Stomach (tissue), 8 donors: ENCODE measurements at regions not wholly inside any gene's neighbourhood (a gene's known extent, or its start where the extent isn't known, plus 50 kb on each side); places are given as distances from the start of the nearest gene placed in this dataset.

ENCODE experiments used
- DNase-seq, 2 donors: peaks; one replicate each; pipeline versions ENCODE4 v3.0.0 to v3.0.0-alpha.2; 2013 to 2019
- H3K27ac ChIP-seq, 5 donors: fragments of 200-600 bp in 4 of 5; sonication (generic) in 4 of 5; one replicate each; pipeline ENCODE4 v1.5.1; 2013 to 2019; ENCODE audit warnings: mild to moderate bottlenecking in 1 of 5, moderate library complexity in 1 of 5
- H3K27me3 ChIP-seq, 3 donors: fragments of 200-600 bp; sonication (generic); one replicate each; pipeline ENCODE4 v1.5.1; 2017 to 2019; ENCODE audit warnings: mixed run types in 1 of 3
- H3K36me3 ChIP-seq, 4 donors: fragments of 200-600 bp; sonication (generic); 1 replicate in 3 of 4; 2 replicates in 1 of 4; pipeline ENCODE4 v1.5.1; 2016 to 2019
- H3K4me1 ChIP-seq, 4 donors: fragments of 200-600 bp; sonication (generic); one replicate each; pipeline ENCODE4 v1.5.1; 2016 to 2019
- H3K4me3 ChIP-seq, 4 donors: fragments of 200-600 bp; sonication (generic) in 3 of 4; one replicate each; pipeline ENCODE4 v1.5.1; 2016 to 2019; ENCODE audit warnings: mild to moderate bottlenecking in 1 of 4
- H3K9me3 ChIP-seq, 4 donors: fragments of 200-600 bp; sonication (generic); one replicate each; pipeline ENCODE4 v1.5.1; 2016 to 2019
- CTCF ChIP-seq, 7 experiments: fragments of 450-650 bp in 4 of 7; fragments of 200-600 bp in 3 of 7; sonication (generic) in 3 of 7; IDR thresholded peaks; one replicate each; pipeline ENCODE4 v1.5.1; 2016 to 2019; ENCODE audit warnings: antibody characterized with exemption in 7 of 7, control low read depth in 2 of 7, mild to moderate bottlenecking in 1 of 7
- EP300 ChIP-seq: sonication (generic); formaldehyde crosslinking; IDR thresholded peaks from one replicate; pipeline ENCODE4 v1.6.1; 2017; ENCODE audit warnings: antibody characterized with exemption
- POLR2A ChIP-seq, 4 donors: fragments of 450-650 bp; IDR thresholded peaks; one replicate each; pipeline ENCODE4 v1.6.1; 2016; ENCODE audit warnings: antibody characterized with exemption in 4 of 4, control low read depth in 2 of 4, mild to moderate bottlenecking in 1 of 4, moderate library complexity in 1 of 4
- POLR2AphosphoS5 ChIP-seq, 3 donors: sonication (generic); formaldehyde crosslinking; IDR thresholded peaks; one replicate each; pipeline ENCODE4 v1.6.1; 2016; ENCODE audit warnings: antibody characterized with exemption in 3 of 3
- WGBS, 5 donors: extraction: QIAGEN DNeasy Blood & Tissue Kit in 3 of 5; methylation state at CpG; one replicate each; pipeline versions ENCODE4 v1.1.5 to v1.1.7; 2013 to 2018; 5-methylcytosine and 5-hydroxymethylcytosine counted together
- intact Hi-C: fragments of 100-400 bp; cut with DNase I; formaldehyde crosslinking; loops from one replicate; pipeline ENCODE4 v1.15.1; 2023; ENCODE audit warnings: low total_unique reads
- donor health status: healthy with polysubstance abuse.
- donor health status: Bipolar disorder and iron deficiency.
- donor health status: healthy.

GRCh38 chr4:181877329-181877848 lies 365.8 kb upstream of the TENM3 start:
- Histone ChIP-seq H3K27me3 (no peaks in the 10 kb centered on the region), H3K4me3 (no peak overlapping the region), H3K27ac (no peak overlapping the region), H3K36me3 (no peaks in the 10 kb centered on the region), H3K4me1 (no peaks in the 10 kb centered on the region), H3K9me3 (no peaks in the 10 kb centered on the region)
- 28 to 42% (median 38%) methylated on average over 1 of the region's 1 CpG for WGBS, 5 donors
- DNase-seq: no peak
- intact Hi-C loops: no loop called here
- no peak for TF ChIP-seq CTCF (IDR thresholded peaks at IDR 0.05)
- TF ChIP-seq POLR2AphosphoS5 (IDR thresholded peaks at IDR 0.05): no peak
- no peak for TF ChIP-seq EP300
- no peak for TF ChIP-seq POLR2A (IDR thresholded peaks at IDR 0.05)

- DNase-seq: no peak
Measured at GRCh38 chr4:181890031-181890430, 353.2 kb upstream of the TENM3 start.

GRCh38 chr4:181890911-181891310 lies 352.3 kb upstream of the TENM3 start:
- WGBS, 5 donors: 27 to 56% (median 44%) methylated on average over 2 of the region's 2 CpGs
- no peak overlapping the region for H3K27ac ChIP-seq
- no peaks in the 10 kb centered on the region for H3K36me3 ChIP-seq
- intact Hi-C loops: no loop called here
- H3K4me1 ChIP-seq: no peaks in the 10 kb centered on the region
- no peaks in the 10 kb centered on the region for H3K27me3 ChIP-seq
- no peaks in the 10 kb centered on the region for H3K9me3 ChIP-seq
- TF ChIP-seq CTCF (IDR thresholded peaks at IDR 0.05): no peak
- no peak for TF ChIP-seq EP300
- TF ChIP-seq POLR2A (IDR thresholded peaks at IDR 0.05): no peak
- TF ChIP-seq POLR2AphosphoS5 (IDR thresholded peaks at IDR 0.05): no peak
- peak in 1 of 2 donors; percentile 2 for DNase-seq
- no peak overlapping the region for H3K4me3 ChIP-seq

More at GRCh38 chr4:181890031-181890430, 353.2 kb upstream of the TENM3 start:
- intact Hi-C loops: no loop called here
- Histone ChIP-seq H3K4me1 (no peaks in the 10 kb centered on the region), H3K27ac (no peak overlapping the region), H3K9me3 (no peaks in the 10 kb centered on the region), H3K4me3 (no peak overlapping the region), H3K27me3 (no peaks in the 10 kb centered on the region), H3K36me3 (no peaks in the 10 kb centered on the region)
- TF ChIP-seq EP300: no peak
- TF ChIP-seq CTCF (IDR thresholded peaks at IDR 0.05): no peak
- TF ChIP-seq POLR2AphosphoS5 (IDR thresholded peaks at IDR 0.05): no peak
- no peak for TF ChIP-seq POLR2A (IDR thresholded peaks at IDR 0.05)
- 29 to 80% (median 48%) methylated on average over 1 of the region's 1 CpG for WGBS, 5 donors

GRCh38 chr4:181896614-181897013 lies 346.6 kb upstream of the TENM3 start:
- H3K36me3 ChIP-seq: no peaks in the 10 kb centered on the region
- no peak overlapping the region for H3K27ac ChIP-seq
- no peaks in the 10 kb centered on the region for H3K4me1 ChIP-seq
- H3K9me3 ChIP-seq: no peaks in the 10 kb centered on the region
- no peak for DNase-seq
- intact Hi-C loops: no loop called here
- H3K4me3 ChIP-seq: no peak overlapping the region
- H3K27me3 ChIP-seq: no peaks in the 10 kb centered on the region
- 66 to 86% (median 80%) methylated on average over 5 of the region's 5 CpGs for WGBS, 5 donors
- no peak for TF ChIP-seq POLR2A (IDR thresholded peaks at IDR 0.05)
- TF ChIP-seq EP300: no peak
- TF ChIP-seq POLR2AphosphoS5 (IDR thresholded peaks at IDR 0.05): no peak
- no peak for TF ChIP-seq CTCF (IDR thresholded peaks at IDR 0.05)
